OCI-LY3 (cell line): ENCODE measurements at regions not wholly inside any gene's neighbourhood (a gene's known extent, or its start where the extent isn't known, plus 50 kb on each side); places are given as distances from the start of the nearest gene placed in this dataset.

ENCODE experiments used
- H2AFZ ChIP-seq: fragments of 200-600, 300-600 bp; shearing (Covaris generic); 2 replicates; pipeline ENCODE4 v1.6.0; 2014; ENCODE audit warnings: antibody characterized with exemption, low read depth, low read length
- H3K27ac ChIP-seq: fragments of 200-600, 300-600 bp; sonication (generic); 2 replicates; pipeline ENCODE4 v1.5.1; 2014; ENCODE audit warnings: mild to moderate bottlenecking, low read length, moderate library complexity, mixed read lengths
- H3K27me3 ChIP-seq: fragments of 200-600, 300-600 bp; sonication (generic); 2 replicates; pipeline ENCODE4 v1.6.1; 2014; ENCODE audit warnings: low read depth, low read length, mixed read lengths
- H3K36me3 ChIP-seq: fragments of 200-600, 300-600 bp; sonication (generic); replicated peaks from 2 replicates; pipeline ENCODE3; 2014; ENCODE audit warnings: low read depth, low read length, mixed read lengths
- H3K4me1 ChIP-seq: fragments of 300-600, 200-600 bp; sonication (generic); 2 replicates; pipeline ENCODE4 v1.6.1; 2014; ENCODE audit warnings: low read length, mixed read lengths
- H3K4me2 ChIP-seq: fragments of 200-600, 300-600 bp; sonication (generic); 2 replicates; pipeline ENCODE4 v1.6.1; 2014; ENCODE audit warnings: low read length, mixed read lengths
- H3K4me3 ChIP-seq: fragments of 300-600, 200-600 bp; sonication (generic); 2 replicates; pipeline ENCODE4 v1.5.1; 2014; ENCODE audit warnings: antibody characterized with exemption, mild to moderate bottlenecking, low read length, moderate library complexity
- H3K79me2 ChIP-seq: fragments of 300-600, 200-600 bp; shearing (Covaris generic); 2 replicates; pipeline ENCODE4 v1.6.1; 2014; ENCODE audit warnings: mild to moderate bottlenecking, low read length, mixed read lengths
- H3K9ac ChIP-seq: fragments of 300-600, 200-600 bp; shearing (Covaris generic); 2 replicates; pipeline ENCODE4 v1.6.0; 2014; ENCODE audit warnings: mild to moderate bottlenecking, low read length, moderate library complexity
- H3K9me3 ChIP-seq: fragments of 200-600, 300-600 bp; shearing (Covaris generic); 2 replicates; pipeline ENCODE4 v1.6.1; 2014; ENCODE audit warnings: low read length, mixed read lengths; ENCODE audit not compliant: insufficient read depth
- H4K20me1 ChIP-seq: fragments of 200-600, 300-600 bp; sonication (generic); 2 replicates; pipeline ENCODE4 v1.6.1; 2016; ENCODE audit warnings: low read length, mixed read lengths; ENCODE audit not compliant: insufficient read depth
- EZH2phosphoT487 ChIP-seq: fragments of 200-600 bp; shearing (Covaris generic); IDR thresholded peaks from 2 replicates; pipeline ENCODE4 v1.6.1; 2018; ENCODE audit warnings: antibody characterized with exemption, mixed run types, low read depth
- TF ChIP-seq, protein P1 (sequence below): fragments of 200-600, 300-600 bp; sonication (generic); IDR thresholded peaks from 2 replicates; pipeline ENCODE4 v1.5.1; 2014; ENCODE audit warnings: antibody characterized with exemption, low read length, low read depth

DNA sequence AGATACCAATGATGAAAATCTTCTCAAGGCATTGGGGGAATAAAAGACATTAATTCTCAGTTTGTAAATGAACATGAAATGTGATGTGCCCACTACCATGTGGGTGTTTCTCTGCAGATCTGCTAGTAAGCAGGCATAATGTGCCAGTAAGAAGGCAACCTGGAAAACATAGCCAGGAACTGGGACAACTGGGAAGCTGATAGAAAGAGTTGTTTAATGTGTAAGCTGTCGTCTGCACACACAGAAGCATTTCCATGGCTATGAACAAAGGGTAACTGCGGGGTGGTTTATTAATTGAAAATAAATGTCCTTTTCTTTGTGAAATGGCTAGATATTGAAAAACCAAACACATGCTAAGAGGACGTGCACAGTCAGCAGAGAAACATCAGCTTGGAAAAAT lies 52.0 kb downstream of the ZC3H11B start:
- Histone ChIP-seq H3K4me3 (no peak overlapping the region), H2AFZ (no peak overlapping the region), H3K4me1 (no peaks in the 10 kb centered on the region), H3K27ac (no peak overlapping the region), H3K4me2 (no peak overlapping the region), H4K20me1 (no peaks in the 10 kb centered on the region), H3K9ac (no peak overlapping the region), H3K79me2 (no peaks in the 10 kb centered on the region), H3K9me3 (no peaks in the 10 kb centered on the region), H3K27me3 (peaks cover 20% of the 10 kb centered on the region; the same call in 1 of the 2 replicates), H3K36me3 (no peaks in the 10 kb centered on the region)
- TF ChIP-seq, protein P1, sequence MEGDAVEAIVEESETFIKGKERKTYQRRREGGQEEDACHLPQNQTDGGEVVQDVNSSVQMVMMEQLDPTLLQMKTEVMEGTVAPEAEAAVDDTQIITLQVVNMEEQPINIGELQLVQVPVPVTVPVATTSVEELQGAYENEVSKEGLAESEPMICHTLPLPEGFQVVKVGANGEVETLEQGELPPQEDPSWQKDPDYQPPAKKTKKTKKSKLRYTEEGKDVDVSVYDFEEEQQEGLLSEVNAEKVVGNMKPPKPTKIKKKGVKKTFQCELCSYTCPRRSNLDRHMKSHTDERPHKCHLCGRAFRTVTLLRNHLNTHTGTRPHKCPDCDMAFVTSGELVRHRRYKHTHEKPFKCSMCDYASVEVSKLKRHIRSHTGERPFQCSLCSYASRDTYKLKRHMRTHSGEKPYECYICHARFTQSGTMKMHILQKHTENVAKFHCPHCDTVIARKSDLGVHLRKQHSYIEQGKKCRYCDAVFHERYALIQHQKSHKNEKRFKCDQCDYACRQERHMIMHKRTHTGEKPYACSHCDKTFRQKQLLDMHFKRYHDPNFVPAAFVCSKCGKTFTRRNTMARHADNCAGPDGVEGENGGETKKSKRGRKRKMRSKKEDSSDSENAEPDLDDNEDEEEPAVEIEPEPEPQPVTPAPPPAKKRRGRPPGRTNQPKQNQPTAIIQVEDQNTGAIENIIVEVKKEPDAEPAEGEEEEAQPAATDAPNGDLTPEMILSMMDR: no peak
- TF ChIP-seq EZH2phosphoT487: no peak

DNA sequence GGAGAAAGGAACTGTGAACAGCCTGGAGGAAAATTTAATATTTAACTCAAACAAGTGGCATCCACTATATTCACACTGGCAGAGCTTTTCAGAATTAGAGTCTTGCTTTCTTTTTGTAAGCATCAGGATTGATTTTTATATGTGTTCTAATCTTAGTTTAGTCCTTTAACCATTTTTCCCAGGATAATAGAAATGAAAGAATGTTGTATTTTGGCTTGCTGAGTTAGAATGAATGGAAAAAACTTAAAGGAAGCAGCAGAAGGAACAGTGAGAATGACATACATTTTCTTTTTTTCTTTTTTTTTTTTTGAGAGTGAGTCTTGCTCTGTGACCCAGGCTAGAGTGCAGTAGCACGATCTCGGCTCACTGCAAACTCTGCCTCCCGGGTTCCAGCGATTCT lies 53.0 kb downstream of the ZC3H11B start:
- H3K9ac ChIP-seq: no peak overlapping the region
- H3K36me3 ChIP-seq: no peaks in the 10 kb centered on the region
- H3K4me3 ChIP-seq: no peak overlapping the region
- no peaks in the 10 kb centered on the region for H3K79me2 ChIP-seq
- H3K4me2 ChIP-seq: no peak overlapping the region
- no peaks in the 10 kb centered on the region for H3K4me1 ChIP-seq
- no peaks in the 10 kb centered on the region for H4K20me1 ChIP-seq
- no peak overlapping the region for H3K27ac ChIP-seq
- no peaks in the 10 kb centered on the region for H3K9me3 ChIP-seq
- TF ChIP-seq EZH2phosphoT487: no peak
- TF ChIP-seq, protein P1: no peak
- H2AFZ ChIP-seq: no peak overlapping the region
- peaks cover 12% of the 10 kb centered on the region; the same call in 1 of the 2 replicates for H3K27me3 ChIP-seq

DNA sequence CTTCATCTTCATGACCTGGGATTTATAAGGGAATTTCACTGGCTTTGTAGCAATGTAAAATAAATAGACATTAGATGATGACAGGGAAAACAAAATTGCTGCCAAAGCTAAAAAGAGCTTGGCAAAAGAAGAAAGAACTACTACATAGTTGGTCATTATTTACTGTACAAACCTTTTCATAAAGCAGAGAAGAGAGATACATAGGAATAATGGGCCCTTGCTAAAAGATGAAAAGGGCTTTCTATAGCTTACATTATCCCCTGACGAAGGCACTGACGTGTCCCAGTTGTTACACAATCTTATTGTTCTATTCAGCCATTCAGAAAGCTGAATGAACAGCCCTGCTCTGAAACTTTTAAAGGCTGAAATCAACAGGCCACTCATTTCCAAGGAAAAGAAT lies 57.1 kb downstream of the ZC3H11B start:
- Histone ChIP-seq H3K4me3 (no peak overlapping the region), H3K27me3 (0 out of 2 replicates have a peak, but pooled peaks cover 4% of the 10 kb centered on the region), H4K20me1 (no peaks in the 10 kb centered on the region), H3K4me2 (no peak overlapping the region), H3K36me3 (no peaks in the 10 kb centered on the region), H2AFZ (no peak overlapping the region), H3K79me2 (no peaks in the 10 kb centered on the region), H3K9ac (no peak overlapping the region), H3K9me3 (no peaks in the 10 kb centered on the region), H3K4me1 (no peaks in the 10 kb centered on the region), H3K27ac (no peak overlapping the region)
- no peak for TF ChIP-seq EZH2phosphoT487

DNA sequence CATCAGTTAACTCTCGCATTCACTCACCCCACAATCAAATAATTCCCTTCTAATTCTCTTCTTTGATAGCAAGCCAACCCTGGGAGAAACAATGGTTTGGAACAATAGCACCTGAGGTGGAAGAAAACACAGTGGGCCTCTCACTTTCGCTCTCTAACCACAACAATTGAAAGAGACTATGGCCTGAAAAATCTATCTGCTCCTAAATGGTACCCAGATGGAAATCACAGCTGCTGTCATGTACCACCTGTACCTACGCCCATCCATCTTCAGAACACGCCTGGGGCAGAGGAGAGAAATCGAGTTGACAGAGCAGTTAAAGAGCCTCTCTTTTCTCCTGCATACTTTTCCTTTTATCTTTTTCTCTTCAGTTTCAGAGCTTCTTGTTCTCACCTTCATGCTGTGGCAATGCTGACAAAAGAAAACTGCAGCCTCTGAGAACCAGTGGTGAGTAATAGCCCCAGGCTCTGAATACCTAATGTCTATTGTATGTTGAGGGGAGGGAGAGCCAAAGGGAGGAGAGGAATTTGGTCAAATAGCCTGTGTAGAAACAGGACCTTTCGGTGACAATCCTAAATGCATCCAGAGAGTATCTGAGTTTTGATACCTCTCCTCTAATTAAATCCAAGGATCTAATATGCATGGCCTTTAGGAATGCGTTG lies 57.7 kb downstream of the ZC3H11B start:
- Histone ChIP-seq H3K27me3 (no peaks in the 10 kb centered on the region), H4K20me1 (no peaks in the 10 kb centered on the region), H3K79me2 (no peaks in the 10 kb centered on the region), H2AFZ (no peak overlapping the region), H3K9me3 (no peaks in the 10 kb centered on the region), H3K27ac (no peak overlapping the region), H3K4me1 (no peaks in the 10 kb centered on the region), H3K36me3 (no peaks in the 10 kb centered on the region), H3K4me3 (no peak overlapping the region), H3K4me2 (no peak overlapping the region), H3K9ac (no peak overlapping the region)
- no peak for TF ChIP-seq EZH2phosphoT487
- TF ChIP-seq, protein P1: no peak
